Fibroblast of pulmonary artery (primary cell): ENCODE measurements at regions not wholly inside any gene's neighbourhood (a gene's known extent, or its start where the extent isn't known, plus 50 kb on each side); places are given as distances from the start of the nearest gene placed in this dataset.
"Not testable (repeated sequence)": the region's sequence is repeated elsewhere in the genome, so short reads cannot be mapped to it uniquely, and the experiment has no call there.

Experiments
- DNase-seq: peaks from one replicate; pipeline ENCODE4 v3.0.0-alpha.2; 2010; ENCODE audit warnings: low read depth
- H3K4me3 ChIP-seq: replicated peaks from 2 replicates; pipeline ENCODE4 v1.5.1; 2011; ENCODE audit warnings: low read depth, mild to moderate bottlenecking, control low read depth, low read length, moderate library complexity
- TF ChIP-seq, protein P1 (sequence below): IDR thresholded peaks from 2 replicates; pipeline ENCODE4 v1.5.1; 2011; ENCODE audit warnings: mild to moderate bottlenecking, control low read depth, low read length, inconsistent platforms; ENCODE audit errors: missing control alignments

DNA sequence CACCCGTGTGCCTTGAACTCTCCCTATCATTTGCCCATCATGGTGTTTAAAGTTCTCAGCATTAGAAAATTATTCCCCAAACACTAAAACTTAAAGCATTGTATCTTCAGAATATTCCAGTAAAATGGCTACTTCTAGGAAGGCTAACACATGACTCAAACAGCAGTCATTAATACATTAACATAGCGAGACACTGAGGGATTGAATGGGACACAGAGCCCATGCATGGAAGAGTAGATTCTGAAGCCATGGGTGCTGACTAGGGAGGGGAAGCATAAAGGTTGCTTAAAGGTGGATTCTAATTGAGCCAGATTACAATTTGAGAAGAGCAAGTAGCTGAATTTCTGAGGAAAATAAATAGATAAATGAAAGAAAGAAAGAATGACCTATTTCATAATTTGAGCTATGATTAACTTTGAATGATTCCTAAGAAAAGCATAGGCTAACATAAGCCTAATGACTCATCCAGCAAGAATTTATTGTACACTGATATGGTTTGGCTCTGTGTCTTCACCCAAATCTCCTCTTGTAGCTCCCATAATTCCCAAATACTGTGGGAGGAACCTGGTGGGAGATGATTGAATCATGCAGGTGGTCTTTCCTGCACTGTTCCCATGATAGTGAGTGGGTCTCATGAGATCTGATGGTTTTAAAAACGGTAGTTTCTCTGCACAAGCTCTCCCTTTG lies 79.8 kb upstream of the PIK3C3 start:
- no peak overlapping the region for H3K4me3 ChIP-seq
- DNase-seq: peak; percentile 59
- TF ChIP-seq, protein P1, sequence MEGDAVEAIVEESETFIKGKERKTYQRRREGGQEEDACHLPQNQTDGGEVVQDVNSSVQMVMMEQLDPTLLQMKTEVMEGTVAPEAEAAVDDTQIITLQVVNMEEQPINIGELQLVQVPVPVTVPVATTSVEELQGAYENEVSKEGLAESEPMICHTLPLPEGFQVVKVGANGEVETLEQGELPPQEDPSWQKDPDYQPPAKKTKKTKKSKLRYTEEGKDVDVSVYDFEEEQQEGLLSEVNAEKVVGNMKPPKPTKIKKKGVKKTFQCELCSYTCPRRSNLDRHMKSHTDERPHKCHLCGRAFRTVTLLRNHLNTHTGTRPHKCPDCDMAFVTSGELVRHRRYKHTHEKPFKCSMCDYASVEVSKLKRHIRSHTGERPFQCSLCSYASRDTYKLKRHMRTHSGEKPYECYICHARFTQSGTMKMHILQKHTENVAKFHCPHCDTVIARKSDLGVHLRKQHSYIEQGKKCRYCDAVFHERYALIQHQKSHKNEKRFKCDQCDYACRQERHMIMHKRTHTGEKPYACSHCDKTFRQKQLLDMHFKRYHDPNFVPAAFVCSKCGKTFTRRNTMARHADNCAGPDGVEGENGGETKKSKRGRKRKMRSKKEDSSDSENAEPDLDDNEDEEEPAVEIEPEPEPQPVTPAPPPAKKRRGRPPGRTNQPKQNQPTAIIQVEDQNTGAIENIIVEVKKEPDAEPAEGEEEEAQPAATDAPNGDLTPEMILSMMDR: no peak

DNA sequence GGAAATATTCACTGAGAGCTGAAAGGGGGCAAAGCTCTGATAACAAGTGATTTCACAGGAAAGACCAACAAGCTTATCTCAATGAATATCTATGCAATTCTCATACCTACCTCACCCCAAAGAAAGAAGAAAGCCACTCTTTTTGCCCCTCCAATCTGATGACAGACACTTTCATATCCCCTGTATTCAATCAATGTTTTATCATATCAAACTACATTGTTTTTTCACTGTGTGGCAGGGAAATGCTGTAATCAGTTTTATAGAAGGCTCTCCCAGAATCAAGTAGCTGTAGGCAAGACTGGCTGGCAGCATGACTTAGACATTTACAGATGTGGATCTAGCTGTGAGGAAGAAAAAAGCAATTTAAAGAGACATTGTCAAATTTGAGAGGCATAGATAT lies 81.3 kb upstream of the PIK3C3 start:
- TF ChIP-seq, protein P1: no peak
- no peak for DNase-seq

DNA sequence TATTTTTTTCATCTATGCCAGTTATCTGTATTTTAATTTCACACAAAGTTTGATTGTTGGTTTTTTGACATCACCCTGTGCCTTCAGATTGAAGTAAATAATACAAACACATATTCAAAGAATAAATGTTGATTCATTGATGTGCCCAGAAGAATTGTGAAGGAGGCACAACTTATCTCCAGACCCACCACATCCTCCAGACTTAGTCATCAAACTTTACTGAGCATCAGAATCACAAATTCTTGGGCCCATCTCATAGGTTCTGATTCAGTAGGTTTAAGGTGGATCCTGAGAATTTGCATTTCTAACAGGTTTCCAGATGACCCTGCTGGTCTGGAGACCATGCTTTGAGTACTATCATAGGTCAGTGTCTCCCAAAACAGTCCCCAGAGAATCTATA lies 82.8 kb upstream of the PIK3C3 start:
- TF ChIP-seq, protein P1: no peak
- no peak overlapping the region for H3K4me3 ChIP-seq
- DNase-seq: no peak

More for the DNA sequence above, 81.3 kb upstream of the PIK3C3 start:
- H3K4me3 ChIP-seq: no peak overlapping the region

DNA sequence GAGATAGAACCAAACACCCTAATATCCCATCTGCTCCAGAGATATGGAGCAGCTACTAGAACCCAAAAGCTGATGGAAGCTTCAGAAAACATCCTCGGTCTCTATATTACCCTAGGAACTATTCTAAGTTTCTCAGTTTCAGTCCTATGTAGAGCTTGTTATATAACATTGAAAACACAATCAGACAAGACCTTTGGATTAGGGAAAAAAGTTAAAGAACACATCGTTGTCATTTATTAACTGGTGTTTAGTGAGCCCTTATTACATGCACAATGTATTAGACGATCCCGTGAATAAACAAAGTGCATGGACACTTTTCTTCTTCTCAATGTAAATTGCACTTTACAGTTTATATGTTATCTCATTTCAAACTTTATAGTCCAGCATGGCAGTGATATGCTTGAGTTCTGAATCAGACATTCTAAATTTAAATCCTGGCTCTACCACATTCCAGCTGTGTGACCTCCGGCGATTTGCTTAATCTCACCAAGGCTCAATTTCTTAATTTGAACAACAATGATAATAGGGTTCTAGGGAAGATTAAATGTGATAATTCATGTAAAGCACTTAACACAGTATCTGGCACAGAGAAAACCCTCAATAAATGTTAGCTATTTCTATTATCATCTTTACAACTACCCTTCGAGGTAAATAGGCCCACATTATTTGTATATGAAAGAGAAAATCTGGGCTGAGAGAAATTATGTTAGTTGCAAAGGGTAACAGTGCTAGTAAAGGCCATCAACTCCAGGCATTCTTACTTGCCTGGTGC lies 83.6 kb upstream of the PIK3C3 start:
- TF ChIP-seq, protein P1: no peak
- no peak for DNase-seq
- H3K4me3 ChIP-seq: no peak overlapping the region

DNA sequence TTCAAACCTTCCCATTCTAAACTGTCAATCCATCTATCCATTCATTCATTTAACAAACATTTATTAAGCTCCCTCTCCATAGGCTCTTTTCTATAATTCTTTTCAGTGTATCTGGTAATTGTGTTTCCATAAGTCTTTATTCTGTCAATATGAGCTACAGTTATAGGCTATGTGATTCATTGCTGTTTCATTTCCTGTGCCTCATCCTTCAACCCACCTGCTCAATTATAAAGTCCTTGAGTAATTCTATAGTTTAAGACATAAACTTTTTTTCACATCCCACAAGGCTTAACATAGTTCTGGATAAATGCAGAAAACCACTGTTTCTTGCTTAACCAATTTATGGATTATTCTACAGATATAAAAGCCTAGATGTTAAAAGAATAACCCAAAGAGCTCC lies 84.2 kb upstream of the PIK3C3 start:
- DNase-seq: peak; percentile 6
- no peak overlapping the region for H3K4me3 ChIP-seq
- TF ChIP-seq, protein P1: no peak

DNA sequence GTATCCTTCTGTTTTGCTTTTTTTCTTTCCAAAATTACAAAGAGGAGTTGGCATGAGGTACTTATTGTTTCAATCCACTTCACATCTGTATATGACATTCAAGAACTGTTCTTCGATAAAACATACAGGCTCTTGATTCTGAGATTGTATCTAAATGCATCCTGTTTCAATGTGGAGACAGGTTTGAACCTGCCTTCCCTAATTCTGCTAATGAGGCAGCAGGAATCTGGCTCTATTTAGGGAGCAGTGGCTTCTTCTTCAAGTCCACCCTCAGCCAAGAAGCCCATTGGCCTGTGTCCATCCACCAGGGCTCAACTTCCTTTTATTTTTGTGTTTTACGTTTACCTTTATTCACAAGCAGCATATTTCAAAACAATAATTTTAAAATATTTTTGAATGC lies 84.8 kb upstream of the PIK3C3 start:
- no peak overlapping the region for H3K4me3 ChIP-seq
- DNase-seq: no peak
- TF ChIP-seq, protein P1: no peak

DNA sequence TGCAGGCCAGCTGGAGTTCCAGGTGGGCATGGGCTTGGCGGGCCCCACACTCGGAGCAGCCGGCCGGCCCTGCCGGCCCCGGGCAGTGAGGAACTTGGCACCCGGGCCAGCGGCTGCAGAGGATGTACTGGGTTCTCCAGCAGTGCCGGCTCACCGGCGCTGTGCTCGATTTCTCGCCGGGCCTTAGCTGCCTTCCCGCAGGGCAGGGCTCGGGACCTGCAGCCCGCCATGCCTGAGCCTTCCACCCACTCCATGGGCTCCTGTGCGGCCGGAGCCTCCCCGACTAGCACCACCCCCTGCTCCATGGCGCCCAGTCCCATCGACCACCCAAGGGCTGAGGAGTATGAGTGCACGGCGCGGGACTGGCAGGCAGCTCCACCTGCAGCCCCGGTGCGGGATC lies 89.2 kb upstream of the PIK3C3 start:
- not testable (repeated sequence) for DNase-seq, H3K4me3 ChIP-seq
